Glomerular endothelial cell (primary cell): ENCODE measurements at regions not wholly inside any gene's neighbourhood (a gene's known extent, or its start where the extent isn't known, plus 50 kb on each side); places are given as distances from the start of the nearest gene placed in this dataset.
"Not testable (repeated sequence)": the region's sequence is repeated elsewhere in the genome, so short reads cannot be mapped to it uniquely, and the experiment has no call there.

Experiments used
- DNase-seq: peaks from one replicate; pipeline ENCODE4 v3.0.0-alpha.2; 2011; ENCODE audit warnings: low read depth, low spot score; ENCODE audit errors: extremely low read depth

- no peak for DNase-seq
Measured at GRCh38 chr3:80391573-80391972, 623.8 kb upstream of the ROBO1 start.

GRCh38 chr3:80384811-80385210, 617.0 kb upstream of the ROBO1 start:
- DNase-seq = no peak

GRCh38 chr3:80374423-80374822, 606.6 kb upstream of the ROBO1 start:
- DNase-seq = no peak

- DNase-seq = no peak
Measured at GRCh38 chr3:80368616-80369015, 600.8 kb upstream of the ROBO1 start.

GRCh38 chr3:80366808-80367548, 599.2 kb upstream of the ROBO1 start:
- DNase-seq = no peak

- no peak for DNase-seq
Measured at GRCh38 chr3:80357761-80358160, 590.0 kb upstream of the ROBO1 start.

- no peak for DNase-seq
Measured at GRCh38 chr3:80355144-80355543, 587.3 kb upstream of the ROBO1 start.

- no peak for DNase-seq
Measured at GRCh38 chr3:80351201-80351600, 583.4 kb upstream of the ROBO1 start.

- no peak for DNase-seq
Measured at GRCh38 chr3:80350771-80351170, 583.0 kb upstream of the ROBO1 start.

GRCh38 chr3:80338366-80338765, 570.6 kb upstream of the ROBO1 start:
- no peak for DNase-seq

GRCh38 chr3:80334534-80334933, 566.7 kb upstream of the ROBO1 start:
- DNase-seq = no peak

- no peak for DNase-seq
Measured at GRCh38 chr3:80331494-80332170, 563.8 kb upstream of the ROBO1 start.

GRCh38 chr3:80314541-80314940, 546.7 kb upstream of the ROBO1 start:
- not testable (repeated sequence) for DNase-seq

- no peak for DNase-seq
Measured at GRCh38 chr3:80308637-80309036, 540.8 kb upstream of the ROBO1 start.

- DNase-seq = no peak
Measured at GRCh38 chr3:80307844-80308243, 540.0 kb upstream of the ROBO1 start.

- DNase-seq = no peak
Measured at GRCh38 chr3:80297720-80298119, 529.9 kb upstream of the ROBO1 start.

GRCh38 chr3:80285388-80285787, 517.6 kb upstream of the ROBO1 start:
- DNase-seq = no peak

GRCh38 chr3:80283783-80284182, 516.0 kb upstream of the ROBO1 start:
- no peak for DNase-seq

GRCh38 chr3:80278056-80278455, 510.3 kb upstream of the ROBO1 start:
- no peak for DNase-seq

GRCh38 chr3:80275120-80275519, 507.3 kb upstream of the ROBO1 start:
- no peak for DNase-seq

GRCh38 chr3:80263260-80263659, 495.5 kb upstream of the ROBO1 start:
- no peak for DNase-seq

GRCh38 chr3:80261082-80261481, 493.3 kb upstream of the ROBO1 start:
- DNase-seq = no peak
